Fibroblast of upper back skin (primary cell): ENCODE measurements at regions not wholly inside any gene's neighbourhood (a gene's known extent, or its start where the extent isn't known, plus 50 kb on each side); places are given as distances from the start of the nearest gene placed in this dataset.
A peak's percentile ranks its signal among the peaks of the same experiment; 100 is the strongest.

Source experiments
- DNase-seq: peaks from one replicate; pipeline ENCODE4 v3.0.0-alpha.2; 2013

- no peak for DNase-seq
Measured at GRCh38 chr9:116015855-116016254, 137.7 kb upstream of the PAPPA start.

GRCh38 chr9:116020146-116020545, 133.4 kb upstream of the PAPPA start:
- DNase-seq = peak; percentile 47

- peak; percentile 44 for DNase-seq
Measured at GRCh38 chr9:116020801-116021200, 132.8 kb upstream of the PAPPA start.

- peak; percentile 83 for DNase-seq
Measured at GRCh38 chr9:116027096-116027495, 126.5 kb upstream of the PAPPA start.

DNA sequence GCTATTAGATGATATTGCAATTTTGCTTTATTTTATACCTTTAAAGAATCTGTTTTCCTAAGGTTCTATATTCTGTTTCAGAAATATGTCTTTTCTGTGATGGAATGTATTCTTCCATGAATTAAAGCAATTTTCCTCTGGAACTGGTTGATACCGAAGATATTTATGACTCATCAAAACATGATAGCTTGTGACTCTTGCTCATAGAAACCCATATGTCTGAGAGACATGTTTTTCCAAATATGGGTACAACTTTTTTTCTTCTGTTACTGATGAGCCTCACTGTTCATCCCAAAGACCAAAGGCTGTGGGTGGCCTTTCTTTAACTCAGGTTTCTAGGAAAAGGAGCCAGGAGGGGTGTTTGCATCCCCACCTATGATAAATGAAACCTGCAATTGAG, 126.1 kb upstream of the PAPPA start:
- DNase-seq = peak; percentile 93

DNA sequence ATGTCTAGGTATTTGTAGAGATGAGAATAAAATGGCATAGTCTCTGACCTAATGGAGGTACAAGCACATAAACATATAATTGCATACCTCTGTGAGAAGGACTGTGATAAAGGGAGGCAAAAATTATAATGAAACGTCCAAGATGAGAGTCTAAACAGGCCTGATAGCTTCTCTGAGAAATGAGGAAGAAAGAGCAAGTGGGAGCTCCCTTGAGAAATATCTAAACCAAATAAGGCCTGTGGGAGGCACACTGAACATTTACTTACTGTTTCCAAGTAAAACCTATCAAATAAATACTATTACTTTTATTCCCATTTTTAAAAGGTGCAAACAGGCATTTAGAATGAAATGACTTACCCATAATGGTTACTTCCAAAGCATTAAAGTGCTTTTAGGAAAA, 125.6 kb upstream of the PAPPA start:
- DNase-seq = peak; percentile 29

- DNase-seq = peak; percentile 78
Measured at GRCh38 chr9:116030517-116030916, 123.1 kb upstream of the PAPPA start.

GRCh38 chr9:116032683-116033440, 120.7 kb upstream of the PAPPA start:
- no peak for DNase-seq

DNA sequence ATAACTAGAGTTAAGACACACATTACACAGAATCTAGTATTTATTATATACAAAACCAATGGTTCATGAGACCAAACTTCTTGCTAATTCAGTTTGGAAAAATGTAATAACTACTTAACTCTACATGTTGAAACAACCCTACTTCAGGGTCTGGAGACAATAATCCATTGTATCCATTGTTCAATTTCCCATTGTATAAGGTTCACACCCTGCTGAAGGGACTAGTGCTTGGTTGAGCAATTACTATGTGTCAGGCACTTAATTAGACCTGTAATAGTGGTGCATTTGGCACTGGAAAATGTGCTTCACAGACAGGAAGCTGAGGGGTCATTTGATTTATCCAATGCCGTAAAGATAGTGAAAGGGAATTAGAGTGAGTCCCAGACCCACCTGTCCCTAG, 114.3 kb upstream of the PAPPA start:
- no peak for DNase-seq

DNA sequence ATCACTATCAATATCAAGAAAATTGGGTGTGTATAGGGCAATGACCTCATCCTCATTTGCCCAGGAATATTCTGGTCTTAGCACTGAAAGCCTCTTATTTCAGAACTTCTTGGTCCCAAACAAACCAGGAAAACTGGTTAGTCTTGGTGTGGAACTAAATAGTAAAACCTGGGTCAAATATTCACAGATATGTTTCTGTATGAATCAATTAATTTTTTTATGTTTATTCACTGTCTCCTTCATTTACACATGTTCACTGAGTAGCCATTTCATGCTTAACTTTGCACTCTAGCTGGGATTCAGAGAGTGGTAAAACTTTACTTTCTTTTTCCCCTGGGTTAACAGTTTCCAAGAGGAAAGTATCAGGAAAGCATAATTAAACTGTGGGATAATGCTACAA, 113.7 kb upstream of the PAPPA start:
- DNase-seq = no peak

DNA sequence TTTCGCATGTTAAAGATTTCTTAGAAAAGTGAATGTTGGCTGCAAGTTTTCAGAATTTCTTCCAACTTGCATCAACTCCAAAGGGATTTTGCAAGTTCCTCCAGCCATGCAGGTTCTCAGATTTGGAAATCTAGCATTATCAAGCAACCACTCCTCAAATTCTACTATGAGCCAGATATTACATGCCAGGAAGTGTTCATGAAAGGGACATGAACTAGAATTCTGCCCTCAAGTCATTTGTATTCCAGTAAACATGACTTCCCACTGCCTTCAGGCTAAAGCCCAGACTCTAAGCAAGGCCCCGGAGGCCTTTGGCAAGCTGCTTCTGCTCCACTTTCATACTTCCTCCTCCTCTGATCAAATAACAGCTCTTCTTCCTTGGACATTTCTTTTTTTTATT, 111.3 kb upstream of the PAPPA start:
- DNase-seq = no peak

DNA sequence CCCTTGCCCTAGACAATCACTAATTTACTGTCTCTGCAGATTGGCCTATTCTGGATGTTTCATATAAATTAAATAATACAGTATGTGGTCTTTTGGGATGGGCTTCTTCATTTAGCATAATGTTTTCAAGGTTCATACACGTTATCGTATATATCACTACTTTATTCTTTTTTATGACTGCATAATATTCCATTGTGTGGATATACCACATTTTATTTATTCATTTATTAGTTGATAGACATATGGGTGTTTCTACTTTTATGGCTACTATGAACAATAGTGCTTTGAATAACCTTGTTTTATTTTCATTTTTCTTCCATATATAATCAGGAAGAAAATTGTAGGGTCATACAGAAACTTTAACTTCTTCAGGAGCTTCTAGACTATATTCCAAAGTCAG, 108.5 kb upstream of the PAPPA start:
- DNase-seq = no peak

- DNase-seq = no peak
Measured at GRCh38 chr9:116048081-116048480, 105.5 kb upstream of the PAPPA start.

DNA sequence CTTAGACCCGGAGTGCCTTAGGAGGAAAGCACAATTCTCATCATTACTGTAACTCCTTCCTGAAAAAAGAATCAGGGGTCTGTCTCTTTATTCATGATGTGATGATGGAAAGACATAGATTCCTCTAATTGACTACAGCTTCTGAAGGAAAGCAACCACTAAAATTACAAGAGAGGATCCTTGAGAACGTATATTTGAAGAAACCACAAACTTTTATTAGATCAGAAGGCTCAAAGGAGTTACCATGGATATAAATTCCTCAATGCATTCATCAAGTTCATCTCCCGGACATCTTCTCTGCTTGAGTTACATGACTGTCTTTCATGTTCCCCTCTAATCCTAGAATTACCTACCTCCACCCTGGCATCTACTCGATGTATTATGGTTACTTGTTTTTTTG, 104.1 kb upstream of the PAPPA start:
- DNase-seq = peak; percentile 66

DNA sequence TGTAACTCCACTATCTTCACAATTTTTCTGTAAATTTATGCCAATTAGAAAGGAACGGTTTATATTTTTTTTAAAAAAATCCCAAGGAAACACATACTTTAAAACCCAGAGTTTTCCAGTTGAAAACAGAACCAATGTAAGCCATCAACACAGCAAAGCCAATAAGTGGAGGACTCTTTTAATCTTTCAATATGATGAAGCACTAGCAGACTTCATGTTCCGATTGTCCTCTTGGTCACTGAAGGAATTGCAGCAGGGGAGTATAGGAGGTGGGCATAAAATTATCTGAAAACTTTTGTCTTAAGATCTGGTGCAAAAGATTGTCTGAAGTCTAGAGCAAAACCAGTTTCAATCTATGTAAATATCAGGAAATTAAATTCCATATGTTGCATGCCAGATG, 102.1 kb upstream of the PAPPA start:
- DNase-seq = no peak

DNA sequence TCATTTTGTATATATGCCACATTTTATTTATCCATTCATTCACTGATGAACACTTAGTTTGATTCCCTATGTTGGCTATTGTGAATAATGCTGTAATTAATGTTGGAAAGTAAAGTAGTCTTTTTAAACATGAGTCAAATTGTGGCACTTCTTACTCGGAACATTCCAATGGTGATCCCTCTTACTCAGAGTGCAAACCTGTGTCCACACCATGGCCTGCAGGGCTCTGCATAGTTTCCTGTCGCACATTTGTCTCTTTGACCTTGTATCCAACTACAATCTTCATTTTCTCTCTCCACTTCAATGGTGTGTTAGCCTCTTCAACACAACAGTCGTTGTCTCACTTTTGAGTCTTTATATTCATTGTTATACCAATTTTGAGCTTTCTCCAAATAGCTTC, 98.1 kb upstream of the PAPPA start:
- no peak for DNase-seq

GRCh38 chr9:116057371-116057770, 96.2 kb upstream of the PAPPA start:
- DNase-seq = no peak

- no peak for DNase-seq
Measured at GRCh38 chr9:116058421-116058820, 95.2 kb upstream of the PAPPA start.

GRCh38 chr9:116059466-116059865, 94.1 kb upstream of the PAPPA start:
- DNase-seq = peak; percentile 64

DNA sequence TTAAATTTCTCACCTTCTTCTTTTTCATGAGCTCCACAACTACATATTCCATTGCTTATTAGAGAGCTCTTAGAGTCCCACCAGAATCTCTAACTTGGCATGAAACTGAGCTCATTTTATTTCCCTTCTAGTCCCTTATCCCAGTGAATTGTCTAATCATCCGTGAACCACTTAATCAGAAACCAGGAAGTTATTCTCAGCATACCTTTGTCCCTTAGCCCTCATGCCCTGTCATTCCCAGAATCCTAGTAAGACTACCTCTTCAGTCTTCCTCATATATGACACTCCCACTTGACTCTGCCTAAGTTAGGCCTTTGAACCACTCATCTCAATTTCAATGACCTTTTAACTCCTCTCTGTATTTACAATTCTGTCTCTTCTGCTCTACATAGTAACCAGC, 93.0 kb upstream of the PAPPA start:
- no peak for DNase-seq

- no peak for DNase-seq
Measured at GRCh38 chr9:116061546-116062205, 91.9 kb upstream of the PAPPA start.

- no peak for DNase-seq
Measured at GRCh38 chr9:116062206-116062550, 91.4 kb upstream of the PAPPA start.

DNA sequence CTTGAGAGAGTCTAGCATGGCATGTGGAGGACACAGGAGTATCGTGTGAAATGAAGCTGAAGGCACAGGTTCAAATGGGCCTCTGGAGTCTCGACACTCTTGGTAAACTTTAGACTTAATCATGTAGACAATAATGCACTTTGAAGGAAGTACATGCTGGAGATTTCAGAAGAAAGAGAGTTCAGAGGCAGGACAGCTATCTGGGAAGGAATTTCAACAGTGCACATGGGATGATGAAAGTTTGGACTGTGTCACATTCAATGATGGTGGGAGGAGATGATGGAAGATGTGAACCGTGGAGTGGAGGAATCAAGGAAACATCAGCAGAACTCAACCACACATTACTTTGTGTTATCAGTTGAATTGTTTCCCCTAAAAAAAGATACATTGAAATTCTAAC, 88.6 kb upstream of the PAPPA start:
- DNase-seq = no peak

DNA sequence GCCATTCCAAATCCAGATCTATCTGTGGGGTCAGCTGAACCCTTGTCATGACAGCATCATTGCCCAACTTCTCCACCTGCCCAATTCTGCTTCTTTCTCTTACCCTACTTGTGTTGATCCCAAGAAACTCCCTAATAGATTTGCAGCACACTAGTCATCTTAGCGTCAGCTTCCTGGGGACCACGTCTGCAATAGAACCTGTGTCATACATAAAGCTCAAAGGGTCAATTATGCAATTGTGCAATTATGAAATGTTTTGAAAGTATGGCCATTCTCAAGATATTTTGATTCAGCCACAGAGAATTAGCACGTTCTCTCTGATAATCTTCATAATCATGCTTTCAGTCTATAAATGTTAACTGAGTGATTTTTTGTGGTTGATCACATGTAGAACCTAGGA, 87.4 kb upstream of the PAPPA start:
- no peak for DNase-seq

GRCh38 chr9:116067566-116067965, 86.0 kb upstream of the PAPPA start:
- no peak for DNase-seq
